SK-N-SH (cell line): ENCODE measurements at regions not wholly inside any gene's neighbourhood (a gene's known extent, or its start where the extent isn't known, plus 50 kb on each side); places are given as distances from the start of the nearest gene placed in this dataset.

Experiments used
- CTCF ChIA-PET: fragments of 300-600, 350-600 bp; formaldehyde crosslinking; extraction: SDS; loops from one replicate; lab custom pipeline; 2021; lab: Yijun Ruan, JAX
- POLR2A ChIA-PET: fragments of 350-600 bp; sonication (Branson Sonifier 250); formaldehyde crosslinking; extraction: SDS; loops from one replicate; lab custom pipeline; 2020; ENCODE audit warnings: antibody characterized with exemption, inconsistent platforms; lab: Yijun Ruan, JAX
- DNase-seq: peaks from one replicate; pipeline ENCODE4 v3.0.0; 2012
- H2AFZ ChIP-seq: fragments of 200-600 bp; sonication (generic); 2 replicates; pipeline ENCODE4 v1.8.1; 2016; ENCODE audit warnings: antibody characterized with exemption, mild to moderate bottlenecking, low read depth
- H3F3A ChIP-seq: fragments of 200-600 bp; sonication (generic); replicated peaks from 2 replicates; pipeline ENCODE3; 2016; ENCODE audit warnings: antibody characterized with exemption, mild to moderate bottlenecking; ENCODE audit not compliant: insufficient read depth
- H3K27ac ChIP-seq, 2 experiments: fragments of 200-500 bp in 1 of 2; fragments of 200-600 bp in 1 of 2; sonication (Bioruptor generic) in 1 of 2; sonication (generic), shearing (Covaris generic) in 1 of 2; 2 replicates each; pipeline versions ENCODE4 v1.5.1 to v1.6.1; 2014 to 2016; ENCODE audit warnings: low read depth in 2 of 2, inconsistent platforms in 1 of 2, low read length in 1 of 2, mild to moderate bottlenecking in 1 of 2, mixed read lengths in 1 of 2
- H3K27me3 ChIP-seq: fragments of 200-600 bp; sonication (generic), shearing (Covaris generic); 2 replicates; pipeline ENCODE4 v1.6.1; 2016; ENCODE audit warnings: mixed run types; ENCODE audit not compliant: insufficient read depth
- H3K36me3 ChIP-seq, 2 experiments: fragments of 200-500 bp in 1 of 2; fragments of 200-600 bp in 1 of 2; sonication (Bioruptor generic) in 1 of 2; sonication (generic) in 1 of 2; replicated peaks in 1 of 2; 2 replicates each; pipeline versions ENCODE3 to v1.5.1; 2014 to 2016; ENCODE audit warnings: low read length in 1 of 2, mild to moderate bottlenecking in 1 of 2; ENCODE audit not compliant: insufficient read depth in 2 of 2, control insufficient read depth in 1 of 2
- H3K4me1 ChIP-seq, 2 experiments: fragments of 200-500 bp in 1 of 2; fragments of 200-600 bp in 1 of 2; sonication (Bioruptor generic) in 1 of 2; sonication (generic), shearing (Covaris generic) in 1 of 2; 2 replicates each; pipeline versions ENCODE4 v1.5.1 to v1.6.1; 2014 to 2016; ENCODE audit warnings: low read depth in 1 of 2, low read length in 1 of 2, mixed run types in 1 of 2; ENCODE audit not compliant: insufficient read depth in 2 of 2, control insufficient read depth in 1 of 2
- H3K4me2 ChIP-seq: fragments of 200-600 bp; sonication (generic), shearing (Covaris generic); 2 replicates; pipeline ENCODE4 v1.6.1; 2017; ENCODE audit warnings: mixed run types
- H3K4me3 ChIP-seq, 2 experiments: fragments of 200-500 bp in 1 of 2; fragments of 200-600 bp in 1 of 2; sonication (Bioruptor generic) in 1 of 2; sonication (generic), shearing (Covaris generic) in 1 of 2; 2 replicates each; pipeline versions ENCODE4 v1.5.1 to v1.8.1; 2014 to 2016; ENCODE audit warnings: low read depth in 2 of 2, inconsistent platforms in 1 of 2, low read length in 1 of 2, mild to moderate bottlenecking in 1 of 2, mixed read lengths in 1 of 2, moderate library complexity in 1 of 2
- H3K79me2 ChIP-seq: fragments of 200-600 bp; sonication (generic); 2 replicates; pipeline ENCODE4 v1.8.1; 2017; ENCODE audit warnings: mild to moderate bottlenecking; ENCODE audit not compliant: insufficient read depth
- H3K9ac ChIP-seq: fragments of 200-600 bp; sonication (generic); 2 replicates; pipeline ENCODE4 v1.6.1; 2017; ENCODE audit warnings: mixed run types
- H3K9me2 ChIP-seq: fragments of 200-600 bp; sonication (generic); 2 replicates; pipeline ENCODE4 v1.6.1; 2017; ENCODE audit warnings: mixed run types
- H3K9me3 ChIP-seq: fragments of 200-600 bp; sonication (generic); 2 replicates; pipeline ENCODE4 v1.6.1; 2017; ENCODE audit warnings: mixed run types, mild to moderate bottlenecking, moderate library complexity
- H4K20me1 ChIP-seq: fragments of 200-600 bp; sonication (generic); 2 replicates; pipeline ENCODE4 v1.6.1; 2017; ENCODE audit warnings: mild to moderate bottlenecking, mixed run types; ENCODE audit not compliant: insufficient read depth
- CHD2 ChIP-seq: fragments of 150-350 bp; IDR thresholded peaks from 2 replicates; pipeline ENCODE4 v1.6.1; 2018; ENCODE audit warnings: low read length; ENCODE audit not compliant: partially characterized antibody
- EP300 ChIP-seq, 2 experiments: IDR thresholded peaks; 2 replicates each; pipeline versions ENCODE4 v1.4.0 to v1.6.1; 2012; ENCODE audit warnings: borderline replicate concordance in 1 of 2, low read depth in 1 of 2, low read length in 1 of 2
- FOSL2 ChIP-seq: IDR thresholded peaks from 2 replicates; pipeline ENCODE4 v1.4.0; 2012; ENCODE audit warnings: low read depth, mild to moderate bottlenecking, moderate library complexity, borderline replicate concordance
- FOXM1 ChIP-seq: IDR thresholded peaks from 2 replicates; pipeline ENCODE4 v1.4.0; 2012; ENCODE audit warnings: low read depth, mild to moderate bottlenecking
- MXI1 ChIP-seq: IDR thresholded peaks from 2 replicates; pipeline ENCODE4 v1.6.1; 2012; ENCODE audit warnings: mild to moderate bottlenecking, low read depth, low read length, improper control_type of control experiment
- NRF1 ChIP-seq: IDR thresholded peaks from 2 replicates; pipeline ENCODE4 v1.6.1; 2012; ENCODE audit warnings: low read depth, mild to moderate bottlenecking, low read length
- RCOR1 ChIP-seq: fragments of 150-350 bp; IDR thresholded peaks from 2 replicates; pipeline ENCODE4 v1.6.1; 2017; ENCODE audit warnings: antibody characterized with exemption, low read length
- SIN3A ChIP-seq: IDR thresholded peaks from 2 replicates; pipeline ENCODE4 v1.6.1; 2012; ENCODE audit warnings: low read depth, mild to moderate bottlenecking, low read length, moderate library complexity, borderline replicate concordance
- TCF12 ChIP-seq: IDR thresholded peaks from 2 replicates; pipeline ENCODE4 v1.4.0; 2012
- WGBS: methylation state at CpG from one replicate; pipeline ENCODE4 v1.1.6; 2017; ENCODE audit warnings: low lambda C conversion rate; 5-methylcytosine and 5-hydroxymethylcytosine counted together
- TF ChIP-seq, protein P1 (sequence below): fragments of 150-350 bp; IDR thresholded peaks from 2 replicates; pipeline ENCODE4 v1.6.1; 2017; ENCODE audit warnings: antibody characterized with exemption, low read length, low read depth, borderline replicate concordance
- TF ChIP-seq, protein P2 (sequence below): IDR thresholded peaks from 2 replicates; pipeline ENCODE4; 2012

- TF ChIP-seq, protein P1, sequence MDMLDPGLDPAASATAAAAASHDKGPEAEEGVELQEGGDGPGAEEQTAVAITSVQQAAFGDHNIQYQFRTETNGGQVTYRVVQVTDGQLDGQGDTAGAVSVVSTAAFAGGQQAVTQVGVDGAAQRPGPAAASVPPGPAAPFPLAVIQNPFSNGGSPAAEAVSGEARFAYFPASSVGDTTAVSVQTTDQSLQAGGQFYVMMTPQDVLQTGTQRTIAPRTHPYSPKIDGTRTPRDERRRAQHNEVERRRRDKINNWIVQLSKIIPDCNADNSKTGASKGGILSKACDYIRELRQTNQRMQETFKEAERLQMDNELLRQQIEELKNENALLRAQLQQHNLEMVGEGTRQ = no peak
- no peak for TF ChIP-seq MXI1
- TF ChIP-seq SIN3A = no peak
- no peak for TF ChIP-seq RCOR1
- TF ChIP-seq, all 33 proteins: peak for 0
Measured at GRCh38 chr10:86599729-86600128, 54.6 kb upstream of the OPN4 start (continued).

- no peaks in the 10 kb centered on the region for H3F3A ChIP-seq
- ChIA-PET POLR2A (no interaction called here), CTCF (interaction anchor here (1.2 kb wide), 1 partner anchor 15 kb away, joined by 4 read pairs; no protein-coding TSS in a partner anchor)
- WGBS = 52% methylated on average over 2 of the region's 2 CpGs
- TF ChIP-seq SIN3A (no peak), EP300 (IDR thresholded peaks at IDR 0.05; ENCODE audit: borderline replicate concordance in 1 of 2, low read depth in 1 of 2, low read length in 1 of 2) (no peak)
- H3K79me2 ChIP-seq = no peaks in the 10 kb centered on the region
- no peaks in the 10 kb centered on the region for H4K20me1 ChIP-seq
- no peaks in the 10 kb centered on the region for H3K9me3 ChIP-seq
- no peak overlapping the region for H3K4me2 ChIP-seq
- H3K4me1 ChIP-seq = peaks cover 0 to 2% of the 10 kb centered on the region in 2 experiments; a peak in 1 of 4 replicates
- no peaks in the 10 kb centered on the region for H3K27me3 ChIP-seq
- no peak overlapping the region for H3K9ac ChIP-seq
- no peak overlapping the region for H2AFZ ChIP-seq
- H3K9me2 ChIP-seq = no peaks in the 10 kb centered on the region
- no peak for DNase-seq
- H3K4me3 ChIP-seq = no peak overlapping the region
- no peaks in the 10 kb centered on the region for H3K36me3 ChIP-seq
- no peak overlapping the region for H3K27ac ChIP-seq
Measured at GRCh38 chr10:86600296-86600695, 54.1 kb upstream of the OPN4 start.

GRCh38 chr10:86601956-86602602 lies 52.3 kb upstream of the OPN4 start:
- POLR2A ChIA-PET = interaction anchor here (0.6 kb wide), 1 partner anchor 11 kb away, joined by 3 read pairs; no protein-coding TSS in a partner anchor
- Histone ChIP-seq H3K9ac (no peak overlapping the region), H3K36me3 (no peaks in the 10 kb centered on the region), H3K27ac (no peak overlapping the region), H3F3A (no peaks in the 10 kb centered on the region), H3K9me2 (no peaks in the 10 kb centered on the region), H4K20me1 (no peaks in the 10 kb centered on the region), H3K9me3 (no peaks in the 10 kb centered on the region), H3K4me2 (no peak overlapping the region), H2AFZ (no peak overlapping the region), H3K27me3 (no peaks in the 10 kb centered on the region), H3K4me1 (peaks cover 0 to 2% of the 10 kb centered on the region in 2 experiments; a peak in 1 of 4 replicates), H3K79me2 (no peaks in the 10 kb centered on the region), H3K4me3 (no peak overlapping the region)
- TF ChIP-seq, protein P1 = no peak
- TF ChIP-seq EP300 (IDR thresholded peaks at IDR 0.05; ENCODE audit: borderline replicate concordance in 1 of 2, low read depth in 1 of 2, low read length in 1 of 2) (no peak), NRF1 (no peak), SIN3A (no peak), CHD2 (no peak), FOSL2 (no peak), FOXM1 (no peak), TCF12 (no peak)
- TF ChIP-seq, protein P2, sequence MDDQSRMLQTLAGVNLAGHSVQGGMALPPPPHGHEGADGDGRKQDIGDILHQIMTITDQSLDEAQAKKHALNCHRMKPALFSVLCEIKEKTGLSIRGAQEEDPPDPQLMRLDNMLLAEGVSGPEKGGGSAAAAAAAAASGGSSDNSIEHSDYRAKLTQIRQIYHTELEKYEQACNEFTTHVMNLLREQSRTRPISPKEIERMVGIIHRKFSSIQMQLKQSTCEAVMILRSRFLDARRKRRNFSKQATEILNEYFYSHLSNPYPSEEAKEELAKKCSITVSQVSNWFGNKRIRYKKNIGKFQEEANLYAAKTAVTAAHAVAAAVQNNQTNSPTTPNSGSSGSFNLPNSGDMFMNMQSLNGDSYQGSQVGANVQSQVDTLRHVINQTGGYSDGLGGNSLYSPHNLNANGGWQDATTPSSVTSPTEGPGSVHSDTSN = no peak
- WGBS = 80% methylated on average over 3 of the region's 3 CpGs
- no peak for DNase-seq
- CTCF ChIA-PET = interaction anchor here (0.8 to 2.9 kb wide), 3 partner anchors 17 to 202 kb away, joined by 3 to 9 read pairs (median 3); no protein-coding TSS in a partner anchor
